ENCODE measurements at regions not wholly inside any gene's neighbourhood (a gene's known extent, or its start where the extent isn't known, plus 50 kb on each side); places are given as distances from the start of the nearest gene placed in this dataset.
"Not testable (repeated sequence)": the region's sequence is repeated elsewhere in the genome, so short reads cannot be mapped to it uniquely, and the experiment has no call there.

DNA sequence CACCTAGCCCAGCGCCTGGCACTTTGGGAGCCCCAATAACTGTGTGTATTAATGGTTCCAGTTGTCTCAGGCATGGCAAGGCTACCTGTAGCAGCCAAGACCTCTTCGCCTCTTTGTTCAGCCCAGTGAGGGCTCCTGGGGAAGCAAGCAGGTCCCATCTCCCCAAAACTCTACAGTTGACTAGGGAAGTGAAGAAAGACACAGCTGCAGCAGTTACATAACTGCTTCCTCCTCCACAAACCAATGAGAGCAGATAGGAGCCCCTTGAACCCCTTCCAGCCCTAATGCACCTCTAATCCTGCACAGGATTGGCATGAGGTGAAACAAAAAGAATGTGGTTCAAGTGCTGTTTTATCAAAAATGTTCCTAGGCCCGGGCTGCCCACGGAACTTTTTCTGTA, 100.5 kb downstream of the SYF2 start:
- no peak for DNase-seq

DNA sequence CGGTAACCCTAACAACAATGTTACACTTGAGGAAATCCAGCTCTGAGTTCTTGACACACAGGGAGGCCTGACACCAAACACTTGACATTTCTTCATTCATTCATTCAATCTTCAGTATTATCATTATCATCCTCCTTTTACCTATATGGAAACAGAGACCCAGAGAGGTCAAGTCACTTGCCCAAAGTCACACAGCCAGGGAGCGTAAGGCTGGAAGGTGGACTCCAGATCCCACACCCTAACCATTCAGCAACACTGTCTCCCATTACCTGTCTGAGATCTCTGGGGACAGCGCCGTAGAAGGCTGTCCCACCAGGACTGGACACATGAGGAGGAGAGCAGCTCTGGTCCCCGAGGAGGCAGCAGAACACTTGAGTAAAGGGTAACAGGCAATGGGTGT, 101.4 kb downstream of the SYF2 start:
- no peak for DNase-seq

DNA sequence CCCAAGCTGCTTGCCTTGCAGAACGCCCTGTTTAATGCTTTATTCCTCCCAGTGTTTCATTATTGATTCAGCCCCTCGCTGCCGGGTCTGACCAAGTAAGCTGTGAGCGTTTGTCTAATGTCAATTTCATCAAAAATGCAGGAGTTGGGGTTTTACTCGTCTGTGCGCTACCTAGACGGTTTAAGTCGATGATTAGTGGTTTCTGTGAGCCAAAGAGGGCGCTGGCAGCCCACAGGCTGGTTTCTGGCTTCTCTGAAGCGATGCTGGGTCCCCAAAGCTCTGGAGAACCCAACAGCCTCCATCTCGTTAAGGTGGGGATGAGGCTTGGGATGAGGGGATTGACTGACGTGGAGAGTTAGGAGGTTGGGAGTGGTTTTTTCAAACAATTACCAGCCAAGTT, 102.9 kb downstream of the SYF2 start:
- no peak for DNase-seq

DNA sequence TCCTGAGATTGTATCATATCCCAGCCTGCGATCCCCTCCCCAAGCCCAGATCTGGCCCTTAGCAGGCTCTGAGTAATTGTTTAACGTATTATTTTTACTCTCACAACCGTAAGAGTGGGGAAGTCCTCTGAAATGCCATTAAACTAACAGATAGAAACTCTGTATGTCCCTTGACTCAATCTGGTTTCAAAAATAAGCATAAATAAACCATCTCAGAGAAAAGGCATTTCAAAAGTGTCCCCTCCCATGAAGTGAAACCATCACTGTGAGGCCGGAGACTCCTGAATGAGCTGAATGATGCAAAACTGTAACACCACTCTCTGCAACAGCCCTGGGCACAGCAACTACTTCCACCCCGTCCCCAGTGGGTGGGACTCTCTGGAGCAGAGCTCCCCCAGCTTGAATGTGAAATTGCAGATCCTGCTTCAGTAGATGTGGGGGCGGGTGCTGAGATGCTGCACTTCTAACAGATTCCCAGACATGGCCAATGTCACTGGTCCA, 104.1 kb downstream of the SYF2 start:
- DNase-seq: no peak

DNA sequence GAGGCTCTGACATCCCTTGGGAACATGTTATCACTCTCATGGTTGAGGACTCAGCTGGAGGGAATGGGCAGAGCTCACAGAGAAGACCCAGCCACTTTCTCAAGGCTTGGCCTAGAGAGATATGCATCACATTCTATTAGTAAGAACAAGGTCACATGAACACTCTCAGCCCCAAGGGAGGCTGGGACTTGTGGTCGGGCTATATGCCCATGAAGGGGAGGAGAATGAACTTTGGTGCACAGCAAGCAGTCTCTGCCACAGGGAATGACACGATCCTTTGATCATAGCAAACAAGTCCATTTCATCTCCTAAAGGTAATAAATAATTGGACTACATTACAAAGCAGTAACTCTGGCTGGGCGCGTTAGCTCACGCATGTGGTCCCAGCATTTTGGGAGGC, 105.7 kb downstream of the SYF2 start:
- no peak for DNase-seq

DNA sequence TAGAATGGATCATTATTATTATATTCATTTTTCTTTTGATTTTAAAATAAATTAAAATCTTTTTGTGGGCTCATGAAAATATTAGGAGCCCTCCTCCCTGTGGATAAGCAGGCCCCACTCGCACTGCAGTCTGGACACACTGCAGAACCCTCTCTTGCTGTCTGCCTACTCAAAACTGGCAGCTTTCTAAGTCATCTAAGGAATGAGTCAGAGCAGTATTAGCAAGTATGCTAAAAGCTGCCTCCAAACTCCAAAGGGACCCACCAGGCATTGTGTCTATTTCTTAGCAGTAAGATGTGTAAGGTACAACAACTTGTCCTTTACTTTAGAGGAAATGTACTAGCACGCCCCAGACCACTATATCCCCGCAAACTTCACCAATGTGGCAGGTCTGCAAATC, 108.8 kb downstream of the SYF2 start:
- DNase-seq: no peak

DNA sequence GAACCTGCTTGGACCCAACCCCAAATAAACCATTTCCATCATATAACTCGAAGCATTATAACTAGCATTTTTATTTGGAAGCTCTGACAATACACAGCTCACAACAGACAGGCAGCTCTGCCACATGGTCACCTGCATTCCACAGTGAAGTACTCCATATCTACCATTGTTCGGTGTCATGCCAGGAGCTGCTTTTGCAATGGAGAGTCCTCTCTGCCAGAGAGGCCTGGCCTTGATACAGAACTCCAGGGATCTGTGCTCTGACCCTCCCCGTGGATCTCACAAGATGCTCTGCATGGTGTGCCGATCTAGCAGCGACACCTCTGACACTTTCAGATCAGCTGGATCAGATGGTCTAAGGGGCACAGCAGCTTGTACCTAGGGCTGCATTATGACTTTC, 109.6 kb downstream of the SYF2 start:
- no peak for DNase-seq

DNA sequence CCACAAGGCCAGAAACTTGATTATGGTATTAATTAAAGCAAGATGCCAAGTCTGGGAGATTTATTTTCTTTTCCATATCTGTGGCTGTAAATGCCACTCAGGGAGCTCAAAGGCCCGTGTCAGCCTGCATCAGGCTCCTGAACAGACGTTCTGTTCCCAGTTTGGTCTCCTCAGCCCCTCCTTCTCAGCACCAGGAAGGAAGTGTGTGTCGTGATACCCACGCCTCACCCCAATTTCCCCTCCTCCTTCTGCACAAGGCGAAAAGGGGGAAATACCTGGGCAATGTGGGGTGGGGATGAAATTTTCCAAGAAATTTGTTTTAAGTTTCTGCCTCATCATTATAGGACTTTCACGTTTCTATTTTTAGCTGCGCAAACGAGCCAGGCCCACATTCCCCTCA, 112.0 kb downstream of the SYF2 start:
- no peak for DNase-seq

DNA sequence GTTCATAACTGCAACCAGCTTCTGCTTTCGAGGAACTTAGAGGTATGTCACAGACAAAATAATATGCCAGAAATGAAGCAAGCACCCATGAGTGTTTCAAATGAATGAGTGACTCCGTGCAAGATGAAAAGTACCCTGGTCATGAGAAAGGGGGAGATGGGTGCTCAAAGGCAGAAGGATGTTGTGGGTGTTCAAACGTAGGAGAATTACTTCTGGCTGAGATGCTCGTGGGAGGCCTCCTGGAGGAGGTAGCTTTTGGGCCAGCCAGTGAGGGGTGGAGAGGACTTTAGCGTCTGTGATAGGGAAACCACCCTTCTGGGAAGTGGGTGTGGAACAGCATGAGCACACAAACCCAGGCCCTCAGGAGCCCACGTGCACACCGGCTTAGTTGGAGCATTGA, 113.8 kb downstream of the SYF2 start:
- DNase-seq: no peak

DNA sequence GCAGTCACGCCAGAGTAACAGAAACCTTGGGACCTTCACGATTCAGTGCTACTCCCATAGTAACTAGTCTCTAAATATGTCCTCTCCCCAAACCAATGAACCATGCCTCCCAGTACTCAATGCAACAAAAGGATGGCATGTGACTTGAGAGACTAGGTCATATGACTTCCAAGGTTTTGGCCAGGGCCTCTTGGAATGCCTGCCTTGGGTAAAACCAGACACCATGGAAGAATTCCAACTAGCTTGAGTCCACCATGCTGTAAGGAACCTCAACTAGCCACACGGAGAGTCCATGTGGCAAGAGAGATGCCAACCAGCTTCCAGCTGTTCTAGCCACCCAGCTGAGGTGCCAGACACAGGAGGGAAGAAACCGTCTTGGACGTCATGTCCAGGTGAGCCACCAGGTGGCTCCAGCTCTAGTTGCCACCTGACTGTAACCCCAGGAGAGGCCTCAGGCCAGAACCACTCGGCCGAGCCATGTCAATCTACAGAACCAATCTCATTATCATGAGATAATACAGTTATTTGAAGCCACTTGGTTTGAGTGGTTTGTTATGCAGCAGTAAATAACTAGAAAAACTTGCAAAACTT, 115.0 kb downstream of the SYF2 start:
- no peak for DNase-seq

DNA sequence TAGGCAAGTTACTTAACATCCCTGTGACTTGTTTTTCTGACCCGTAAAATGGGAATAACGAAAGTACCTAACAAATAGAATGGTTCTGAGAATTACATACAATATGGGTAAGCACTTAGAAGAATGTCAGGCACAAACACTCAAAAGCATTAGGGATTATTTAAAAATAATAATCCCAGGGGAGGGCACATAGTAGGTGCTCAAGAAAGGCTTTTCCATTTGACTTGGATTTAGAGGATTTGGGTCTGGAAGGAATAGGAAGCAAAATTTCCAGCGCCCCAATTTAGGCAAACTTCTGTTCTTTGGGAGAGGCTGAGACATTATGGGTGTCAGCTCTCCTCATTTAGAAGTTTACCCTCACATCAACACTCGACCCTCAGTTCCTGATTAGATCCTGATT, 115.5 kb downstream of the SYF2 start:
- DNase-seq: no peak

DNA sequence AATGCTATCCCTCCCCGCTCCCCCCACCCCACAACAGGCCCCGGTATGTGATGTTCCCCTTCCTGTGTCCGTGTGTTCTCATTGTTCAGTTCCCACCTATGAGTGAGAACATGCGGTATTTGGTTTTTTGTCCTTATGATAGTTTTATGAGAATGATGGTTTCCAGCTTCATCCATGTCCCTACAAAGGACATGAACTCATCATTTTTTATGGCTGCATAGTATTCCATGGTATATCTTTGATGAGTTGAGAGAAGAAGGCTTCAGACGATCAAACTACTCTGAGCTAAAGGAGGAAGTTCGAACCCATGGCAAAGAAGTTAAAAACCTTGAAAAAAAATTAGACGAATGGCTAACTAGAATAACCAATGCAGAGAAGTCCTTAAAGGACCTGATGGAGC, 116.2 kb downstream of the SYF2 start:
- not testable (repeated sequence) for DNase-seq

DNA sequence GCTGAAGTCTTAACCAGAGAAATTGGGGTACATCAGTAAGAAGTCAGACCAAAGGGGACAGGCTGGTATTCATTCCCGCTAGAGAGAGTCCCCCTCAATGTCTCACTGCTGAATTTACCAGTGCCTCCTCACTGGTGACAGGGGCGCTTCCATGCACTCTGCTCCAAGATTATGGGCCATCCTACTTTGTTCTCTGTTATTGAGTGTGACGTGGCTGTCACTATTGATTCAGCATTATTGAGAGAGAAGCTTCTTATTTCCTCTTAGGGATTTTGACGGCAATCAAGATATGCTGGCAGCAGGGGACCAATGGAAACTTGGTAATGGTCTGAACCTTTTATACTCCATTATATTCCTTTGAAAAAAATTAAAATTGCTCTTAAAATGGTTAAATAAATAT, 118.6 kb downstream of the SYF2 start:
- DNase-seq: no peak

DNA sequence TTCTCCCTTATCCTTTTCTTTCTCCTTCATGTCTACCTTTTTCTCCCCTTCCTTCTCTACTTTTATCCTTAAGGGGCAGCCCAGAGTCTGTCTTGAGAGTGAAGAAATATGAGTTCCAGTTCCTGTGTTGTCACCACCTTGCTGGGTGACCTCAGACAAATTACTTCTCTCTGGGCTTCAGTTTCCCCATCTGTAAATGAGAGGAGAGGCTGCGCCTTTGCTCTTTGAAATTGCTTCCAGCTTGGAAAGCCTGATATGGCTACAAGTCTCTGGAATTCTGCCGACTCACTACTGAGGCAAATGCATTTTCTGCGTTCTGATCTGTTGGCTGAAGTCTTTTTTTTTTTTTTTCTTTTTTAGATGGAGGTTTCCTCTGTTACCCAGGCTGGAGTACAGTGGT, 119.2 kb downstream of the SYF2 start:
- DNase-seq: no peak

DNA sequence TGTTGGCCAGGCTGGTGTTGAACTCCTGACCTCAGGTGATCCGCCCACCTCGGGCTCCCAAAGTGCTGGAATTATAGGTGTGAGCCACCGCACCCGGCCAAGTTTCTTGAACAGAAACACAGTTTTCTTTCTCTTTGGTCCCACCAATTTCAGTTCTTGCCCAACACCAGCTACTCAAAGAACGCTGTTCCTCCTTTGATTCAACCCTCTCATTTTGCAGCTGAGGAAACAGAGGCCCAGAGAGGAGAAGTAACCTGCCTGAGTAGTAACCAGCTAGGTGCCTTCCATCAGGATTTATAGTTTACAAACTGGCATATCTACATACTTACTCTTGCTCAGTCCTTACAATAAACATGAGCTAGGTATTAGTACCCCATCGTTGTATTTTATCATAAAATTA, 119.9 kb downstream of the SYF2 start:
- no peak for DNase-seq

DNA sequence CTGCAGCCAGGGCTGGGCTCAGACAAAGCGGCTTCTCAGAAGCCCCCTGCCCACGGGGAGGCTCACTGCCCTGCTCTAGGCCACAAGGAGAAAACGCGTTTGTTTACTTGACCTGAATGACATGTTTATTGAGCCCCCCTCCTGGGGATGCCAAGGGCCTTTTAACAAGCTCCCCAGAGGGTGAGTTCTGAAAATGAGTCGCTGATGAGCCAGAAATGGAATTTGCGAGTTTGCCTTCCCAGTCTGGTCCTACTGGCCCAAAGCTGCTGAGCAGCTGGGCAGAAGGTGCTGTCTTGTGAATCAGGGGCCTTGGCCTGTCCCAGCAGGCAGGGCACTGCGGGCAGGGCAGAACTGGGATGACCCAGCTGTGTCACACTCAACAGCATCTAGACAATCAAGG, 120.6 kb downstream of the SYF2 start:
- DNase-seq: no peak

DNA sequence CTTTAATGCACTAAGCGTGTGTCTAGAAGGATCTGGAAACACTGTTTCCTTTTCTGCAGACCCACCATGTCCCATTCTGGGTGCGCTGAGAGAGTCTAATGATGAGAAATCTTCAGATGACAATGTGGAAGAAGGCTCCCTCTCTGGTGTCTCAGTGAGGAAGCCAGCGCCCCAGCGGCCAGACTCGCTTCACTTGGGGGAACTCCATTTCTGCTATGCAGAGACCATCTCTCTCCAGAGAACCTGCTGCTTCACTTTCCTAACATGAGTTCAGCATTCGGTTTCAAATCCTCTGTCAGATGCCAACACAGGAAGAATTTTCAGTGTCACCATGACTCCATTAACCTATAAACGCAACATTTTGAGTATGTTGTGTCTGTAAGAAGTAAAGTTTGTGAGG, 121.8 kb downstream of the SYF2 start:
- DNase-seq: no peak

DNA sequence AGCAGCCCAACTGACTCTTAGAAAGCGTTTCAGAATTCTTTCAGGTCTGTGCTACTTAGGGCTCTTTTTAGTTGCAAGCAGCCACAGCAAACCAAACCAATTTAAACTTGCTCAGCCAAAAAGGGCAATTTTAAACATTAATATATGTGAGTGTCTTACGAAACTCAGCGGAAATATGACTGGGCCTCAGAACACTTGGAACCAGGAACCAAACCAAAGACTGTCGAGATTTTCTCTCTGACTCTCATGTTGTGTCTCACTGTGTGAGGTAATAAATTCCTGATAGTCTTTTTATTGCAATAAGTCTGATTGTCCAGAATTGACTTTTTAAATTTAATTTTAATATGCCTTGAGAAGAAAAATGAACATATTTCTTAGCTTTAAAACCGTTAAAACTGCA, 122.3 kb downstream of the SYF2 start:
- DNase-seq: no peak

DNA sequence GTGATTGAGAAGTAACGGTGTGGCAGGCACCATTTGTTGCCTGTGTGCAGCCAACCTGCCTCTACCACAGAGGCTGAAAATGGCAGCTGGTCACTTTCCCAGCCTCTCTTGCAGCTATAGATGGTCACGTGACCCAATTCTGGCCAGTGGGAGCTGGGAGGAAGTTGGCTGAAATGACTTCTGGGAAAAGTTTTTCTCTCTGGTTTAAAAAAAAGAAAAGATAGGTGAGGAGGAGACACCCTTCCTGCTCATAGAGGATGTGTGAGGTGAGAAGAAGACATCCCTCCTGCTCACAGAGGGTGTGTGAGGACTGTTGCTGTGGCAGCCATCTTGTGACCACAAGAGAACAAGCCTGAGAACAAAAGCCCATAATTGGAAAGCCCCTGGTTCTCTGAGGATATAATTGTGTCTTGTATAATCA, 122.8 kb downstream of the SYF2 start:
- DNase-seq: no peak

DNA sequence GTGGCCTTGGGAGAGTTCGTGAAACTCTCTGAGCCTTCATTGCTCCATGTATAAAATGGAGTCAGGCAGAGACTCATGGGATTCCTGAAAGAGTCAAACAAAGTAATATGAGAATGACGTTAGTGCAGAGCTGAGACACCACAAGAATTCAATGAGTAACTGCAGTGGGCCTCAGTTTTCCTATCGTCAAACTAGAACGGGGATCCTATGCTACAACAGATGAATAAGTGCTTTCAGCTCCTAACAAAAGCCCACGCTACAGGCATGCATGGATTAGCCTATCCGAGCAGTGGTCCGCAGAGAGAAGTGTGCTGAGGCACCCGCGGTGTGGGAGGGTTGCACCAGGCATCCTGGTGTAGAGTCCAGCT, 124.7 kb downstream of the SYF2 start:
- DNase-seq: no peak

DNA sequence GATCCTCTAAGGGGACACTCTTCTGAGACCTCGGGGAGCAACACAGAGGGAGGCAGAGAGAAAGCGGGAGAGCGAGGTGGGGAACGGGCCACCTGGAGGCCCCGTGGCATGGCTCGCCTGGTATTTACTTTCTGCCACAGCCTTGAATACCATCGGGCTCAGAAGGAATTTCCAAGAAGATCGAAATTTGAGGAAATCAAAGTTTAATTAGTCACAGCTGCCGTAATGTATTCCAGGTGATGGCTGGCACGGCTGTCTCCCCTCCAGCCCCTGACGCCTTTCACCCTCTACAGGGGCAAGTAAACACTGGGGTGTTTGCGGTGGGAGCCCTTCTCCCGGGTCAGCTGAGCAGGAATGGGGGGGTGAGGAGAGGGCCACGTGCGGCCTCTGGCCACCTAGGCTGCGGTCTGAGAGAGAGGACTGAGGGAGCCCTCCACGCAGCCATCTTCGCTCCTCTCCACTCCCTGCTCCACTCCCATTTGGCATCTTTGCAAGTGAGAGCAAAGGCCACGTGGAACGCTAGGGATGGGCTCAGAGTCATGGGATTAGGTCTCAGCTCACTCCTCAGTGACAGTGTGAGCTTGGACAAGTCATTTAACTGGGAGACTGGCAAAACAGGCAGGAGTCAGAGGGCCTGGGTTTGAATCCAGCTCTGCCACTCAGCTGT, 125.2 kb downstream of the SYF2 start:
- no peak for DNase-seq

DNA sequence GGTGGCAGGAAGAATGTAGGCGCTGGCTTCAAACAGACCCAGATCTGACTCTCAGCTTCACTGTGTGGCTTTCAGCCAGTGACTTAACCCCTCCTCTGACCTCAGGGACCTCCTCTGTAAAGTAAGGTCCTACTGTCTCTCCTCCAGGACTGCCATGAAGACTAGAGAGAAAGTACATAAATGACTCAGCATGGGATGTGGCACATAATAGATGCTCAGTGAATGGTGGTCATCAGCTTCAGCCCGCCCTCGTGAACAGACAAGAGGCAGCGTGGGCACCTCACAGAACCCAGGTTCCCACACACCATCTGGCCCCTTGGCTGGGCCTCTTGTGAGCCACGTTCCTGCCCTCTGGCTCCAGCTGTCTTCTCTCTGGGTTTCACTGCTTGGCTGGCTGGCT, 126.0 kb downstream of the SYF2 start:
- no peak for DNase-seq

DNA sequence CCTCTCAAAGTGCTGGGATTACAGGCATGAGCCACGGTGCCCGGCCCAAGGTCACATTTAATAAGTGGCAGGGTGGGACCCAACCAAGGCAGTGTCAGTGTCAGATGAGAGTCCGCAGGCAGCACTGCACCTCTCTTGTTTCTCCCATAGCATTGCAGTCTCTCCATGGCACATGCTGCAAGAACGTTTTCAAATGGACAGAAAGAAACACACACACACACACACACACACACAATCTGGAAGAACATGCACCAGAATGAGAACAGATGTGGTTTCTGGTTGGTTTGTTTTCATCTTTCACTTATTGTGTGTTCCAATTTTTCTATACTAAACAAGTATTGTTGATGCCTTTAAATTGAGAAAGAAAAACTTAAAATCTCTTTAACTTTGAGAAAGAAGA, 126.5 kb downstream of the SYF2 start:
- DNase-seq: no peak

DNA sequence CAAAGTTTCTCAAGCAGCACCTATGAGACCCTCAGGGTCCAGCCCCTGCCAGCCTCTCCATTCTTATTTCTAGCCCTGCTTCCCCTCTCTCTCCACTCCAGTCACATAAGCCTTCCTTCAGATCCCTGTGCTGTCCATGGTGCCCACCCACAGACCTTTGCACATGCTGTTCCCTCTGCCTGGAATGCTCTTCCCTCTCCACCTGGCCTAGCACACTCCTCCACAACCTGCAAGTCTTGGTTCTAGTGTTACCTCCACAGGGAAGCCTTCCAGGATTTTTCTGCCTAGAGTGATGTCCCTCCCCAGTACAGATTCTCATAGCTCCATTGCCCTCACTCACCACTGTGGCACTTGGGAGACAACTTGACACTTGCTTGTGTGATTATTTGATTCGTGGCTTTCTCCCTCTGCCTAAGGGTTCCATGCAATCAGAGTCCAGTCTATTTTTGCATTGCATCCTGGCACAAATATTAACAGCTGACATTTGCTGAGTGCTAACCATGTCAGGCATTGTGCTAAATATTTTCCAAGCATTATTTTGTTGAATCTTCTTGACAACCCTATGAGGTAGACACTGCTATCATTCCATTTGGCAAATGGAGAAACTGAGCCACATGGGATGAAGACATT, 127.3 kb downstream of the SYF2 start:
- no peak for DNase-seq
